ENCODE measurements at regions not wholly inside any gene's neighbourhood (a gene's known extent, or its start where the extent isn't known, plus 50 kb on each side); places are given as distances from the start of the nearest gene placed in this dataset.
"Not testable (repeated sequence)": the region's sequence is repeated elsewhere in the genome, so short reads cannot be mapped to it uniquely, and the experiment has no call there.

DNA sequence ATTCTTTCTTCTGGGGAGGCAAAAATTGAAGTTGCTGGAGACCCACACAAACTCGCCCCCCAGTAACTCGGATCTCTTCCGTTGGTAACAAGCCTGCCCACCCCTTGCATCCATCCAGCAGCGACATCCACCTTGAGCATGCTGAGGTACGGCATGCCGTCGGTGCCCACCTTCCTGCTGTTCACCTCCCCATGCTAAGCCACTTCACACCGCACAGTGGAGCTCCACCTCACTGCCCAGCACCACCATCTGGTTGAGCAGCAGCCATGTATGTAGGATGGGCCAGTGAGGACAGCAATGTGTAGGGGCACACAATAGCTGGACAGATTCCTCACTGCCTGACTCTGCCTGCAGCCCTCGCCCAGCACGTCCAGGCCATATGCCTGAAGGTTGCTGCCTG, 138.1 kb upstream of the ZNF92 start:
- no peak for TF ChIP-seq ZNF274 (IDR thresholded peaks at IDR 0.05; ENCODE audit: low read depth, low read length)
- no peak overlapping the region for H3K4me3 ChIP-seq (ENCODE audit: low read length)

DNA sequence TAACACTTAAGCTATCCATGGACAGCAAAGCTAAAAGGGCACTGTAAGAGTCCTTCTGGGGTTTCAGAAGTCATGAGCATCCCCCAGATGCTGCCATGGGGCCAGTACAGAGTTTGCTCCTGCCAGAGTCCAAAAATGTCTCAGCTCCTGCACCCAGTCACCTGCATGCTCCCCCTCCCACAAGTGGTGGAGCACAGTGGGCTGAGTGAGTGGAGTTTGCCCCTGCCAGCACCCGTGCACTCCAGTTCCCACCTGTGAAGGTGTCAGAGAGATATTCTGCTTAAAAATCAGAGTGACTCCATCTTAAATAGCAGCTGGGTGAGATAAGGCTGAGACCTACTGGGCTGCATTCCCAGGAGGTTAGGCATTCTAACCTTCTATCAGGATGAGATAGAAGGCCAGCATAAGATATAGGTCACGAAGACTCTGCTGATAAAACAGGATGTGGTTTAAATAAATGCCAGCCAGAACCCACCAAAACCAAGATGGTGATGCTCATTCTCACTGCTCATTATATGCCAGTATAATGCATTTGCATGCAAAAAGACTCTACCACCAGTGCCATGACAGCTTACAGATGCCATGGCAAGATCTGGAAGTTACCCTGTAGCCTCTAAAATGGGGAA, 140.1 kb upstream of the ZNF92 start:
- H3K4me3 ChIP-seq (ENCODE audit: low read length): no peak overlapping the region
- no peak for TF ChIP-seq ZNF274 (IDR thresholded peaks at IDR 0.05; ENCODE audit: low read depth, low read length)

- no peak for TF ChIP-seq ZNF274 (IDR thresholded peaks at IDR 0.05; ENCODE audit: low read depth, low read length)
Observed at GRCh38 chr7:65230231-65230630, 143.4 kb upstream of the ZNF92 start.

GRCh38 chr7:65225422-65226006, 148.1 kb upstream of the ZNF92 start:
- TF ChIP-seq ZNF274 (IDR thresholded peaks at IDR 0.05; ENCODE audit: low read depth, low read length): no peak
- no peak overlapping the region for H3K4me3 ChIP-seq (ENCODE audit: low read length)

More at GRCh38 chr7:65230231-65230630, 143.4 kb upstream of the ZNF92 start:
- no peak overlapping the region for H3K4me3 ChIP-seq (ENCODE audit: low read length)

DNA sequence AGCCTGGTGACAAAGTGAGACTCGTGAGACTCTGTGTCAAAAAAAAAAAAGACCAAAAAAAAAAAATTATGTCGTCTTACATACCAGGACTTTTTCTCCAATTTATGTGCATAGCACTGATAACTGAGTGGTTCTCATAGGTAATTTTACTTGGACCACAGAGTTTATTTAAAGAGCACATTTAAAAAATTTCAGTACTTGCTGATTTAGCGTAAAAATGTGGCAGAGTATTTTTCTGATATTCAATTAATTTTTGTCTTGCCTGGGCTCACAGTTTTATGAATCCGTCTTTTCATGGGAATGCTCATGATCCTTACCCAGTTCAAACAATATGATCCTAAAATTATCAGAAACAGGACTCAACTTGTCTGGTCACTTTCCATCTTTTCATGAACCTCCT, 151.0 kb upstream of the ZNF92 start:
- no peak for TF ChIP-seq ZNF274 (IDR thresholded peaks at IDR 0.05; ENCODE audit: low read depth, low read length)
- H3K4me3 ChIP-seq (ENCODE audit: low read length): no peak overlapping the region

GRCh38 chr7:65221683-65222082, 152.0 kb upstream of the ZNF92 start:
- no peak overlapping the region for H3K4me3 ChIP-seq (ENCODE audit: low read length)
- no peak for TF ChIP-seq ZNF274 (IDR thresholded peaks at IDR 0.05; ENCODE audit: low read depth, low read length)

- TF ChIP-seq ZNF274 (IDR thresholded peaks at IDR 0.05; ENCODE audit: low read depth, low read length): no peak
- no peak overlapping the region for H3K4me3 ChIP-seq (ENCODE audit: low read length)
Observed at GRCh38 chr7:65219623-65220022, 154.0 kb upstream of the ZNF92 start.

DNA sequence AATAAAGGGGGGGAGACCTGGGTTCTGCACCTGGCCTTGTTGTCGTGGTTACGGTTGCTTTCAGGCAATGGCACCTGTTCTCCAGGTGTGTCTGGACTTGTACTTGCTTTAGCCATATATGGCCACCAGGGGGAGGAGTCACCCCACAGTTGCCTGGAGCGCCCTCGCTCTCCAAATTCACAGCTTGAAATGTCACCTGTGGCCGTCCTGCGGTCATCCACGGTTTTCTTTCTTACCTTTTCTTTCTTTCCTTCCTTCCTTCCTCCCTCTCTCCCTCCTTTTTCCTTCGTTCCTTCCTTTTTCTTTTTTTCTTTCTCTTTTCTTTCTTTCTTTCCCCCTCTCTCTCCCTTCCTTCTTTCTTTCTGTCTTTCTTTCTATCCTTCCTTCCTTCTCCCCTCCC, 157.2 kb upstream of the ZNF92 start:
- no peak overlapping the region for H3K4me3 ChIP-seq (ENCODE audit: low read length)
- TF ChIP-seq ZNF274 (IDR thresholded peaks at IDR 0.05; ENCODE audit: low read depth, low read length): no peak

GRCh38 chr7:65213260-65213659, 160.4 kb upstream of the ZNF92 start:
- not testable (repeated sequence) for H3K4me3 ChIP-seq (ENCODE audit: low read length)

GRCh38 chr7:65199221-65199620, 174.4 kb upstream of the ZNF92 start:
- H3K4me3 ChIP-seq (ENCODE audit: low read length): not testable (repeated sequence)

DNA sequence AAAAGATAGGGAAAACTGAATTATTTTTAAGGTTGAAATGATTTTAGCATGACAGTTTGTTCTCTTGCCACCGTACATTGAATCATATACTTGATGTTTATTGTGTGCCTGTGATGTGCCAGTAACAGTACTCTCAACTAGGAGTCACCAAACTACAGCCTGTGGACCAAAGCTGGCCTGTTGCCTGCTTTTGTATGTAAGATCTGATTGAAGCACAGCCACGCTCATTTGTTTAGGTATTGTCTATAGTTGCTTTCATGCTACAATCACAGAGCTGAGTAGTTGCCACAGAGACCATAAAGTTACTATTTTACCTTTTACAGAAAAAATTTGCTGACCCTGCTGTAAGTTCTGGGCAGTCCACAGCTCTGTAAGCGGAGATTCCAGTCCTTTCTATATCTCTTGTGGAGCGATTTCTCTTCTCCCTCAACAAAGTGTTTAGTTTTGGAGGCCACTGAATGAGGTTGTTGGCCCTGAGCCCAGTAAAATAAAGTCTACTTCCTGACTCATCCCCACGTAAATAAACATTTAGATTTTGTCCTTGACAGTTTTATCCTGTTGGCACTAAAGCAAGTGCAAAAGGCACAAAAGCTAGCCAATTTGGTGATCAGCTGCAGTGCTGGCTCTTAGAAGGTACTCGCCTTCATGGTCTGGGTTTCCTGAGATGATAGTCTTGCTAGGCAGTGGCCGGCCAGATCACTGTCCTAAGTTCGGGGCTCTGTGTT, 180.2 kb upstream of the ZNF92 start:
- not testable (repeated sequence) for H3K4me3 ChIP-seq (ENCODE audit: low read length)

DNA sequence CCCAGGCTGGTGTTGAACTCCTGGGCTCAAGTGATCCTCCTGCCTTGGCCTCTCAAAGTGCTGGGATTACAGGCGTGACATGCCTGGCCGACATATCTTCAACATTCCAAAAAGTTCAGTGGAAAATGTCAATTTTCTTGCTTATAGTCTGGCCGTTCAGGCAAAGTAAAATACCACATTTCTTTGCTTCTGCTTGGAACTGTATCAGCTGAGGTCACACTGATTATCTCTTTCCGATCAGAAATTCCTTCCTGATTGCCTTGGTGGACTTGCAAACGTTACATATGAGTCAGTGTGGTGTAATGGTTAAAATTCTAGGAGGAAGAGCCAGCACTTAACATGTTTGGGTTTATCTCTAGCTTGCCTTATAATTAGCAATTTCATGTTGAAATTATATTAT, 170.6 kb upstream of the ERV3-1 start:
- H3K4me3 ChIP-seq (ENCODE audit: low read length): not testable (repeated sequence)

DNA sequence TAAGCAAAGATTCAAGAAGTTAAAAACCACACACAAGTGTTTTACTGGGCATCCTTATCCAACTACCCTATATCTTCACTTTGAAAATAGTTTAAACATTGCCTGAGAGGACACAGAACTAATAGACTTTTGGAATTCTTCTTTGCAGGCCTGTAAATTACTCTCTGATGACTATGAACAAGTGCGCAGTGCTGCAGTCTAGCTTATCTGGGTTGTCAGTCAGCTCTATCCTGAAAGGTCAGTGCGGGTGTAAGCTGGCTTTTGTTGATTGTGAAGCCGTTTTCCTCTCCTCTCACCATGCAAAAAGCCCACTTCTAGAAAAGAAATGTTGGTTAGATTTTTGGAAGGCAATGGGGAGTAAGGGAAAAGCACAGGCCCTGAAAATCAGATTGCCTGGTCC, 143.6 kb upstream of the ERV3-1 start:
- not testable (repeated sequence) for H3K4me3 ChIP-seq (ENCODE audit: low read length)

DNA sequence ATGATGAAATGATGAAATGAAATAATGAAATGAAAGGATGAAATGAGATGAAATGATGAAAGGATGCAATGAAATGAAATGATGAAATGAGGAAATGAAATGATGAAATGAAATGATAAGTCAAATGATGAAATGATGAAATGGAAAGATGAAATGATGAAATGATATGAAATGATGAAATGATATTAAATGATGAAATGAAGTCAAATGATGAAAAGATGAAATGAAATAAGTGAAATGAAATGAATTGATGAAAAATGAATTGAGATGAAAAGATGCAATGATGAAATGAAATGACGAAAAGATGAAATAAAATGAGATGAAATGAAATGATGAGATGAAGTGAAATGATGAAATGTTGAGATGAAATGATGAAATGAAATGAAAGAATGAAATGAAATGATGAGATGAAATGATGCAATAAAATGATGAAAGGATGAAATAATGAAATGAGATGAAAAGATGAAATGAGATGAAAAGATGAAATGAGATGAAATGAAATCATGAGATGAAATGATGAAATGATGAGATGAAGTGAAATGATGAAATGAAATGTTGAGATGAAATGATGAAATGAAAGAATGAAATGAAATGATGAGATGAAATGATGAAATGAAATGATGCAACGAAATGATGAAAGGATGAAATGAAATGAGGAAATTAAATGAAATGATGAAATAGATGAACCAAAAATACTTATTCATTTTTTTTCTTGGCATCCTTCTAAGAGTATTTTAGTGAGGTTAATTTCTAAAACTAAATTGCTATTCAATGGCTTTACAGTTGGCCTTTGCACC, 139.8 kb upstream of the ERV3-1 start:
- H3K4me3 ChIP-seq (ENCODE audit: low read length): not testable (repeated sequence)

GRCh38 chr7:65145710-65146109, 139.2 kb upstream of the ERV3-1 start:
- H3K4me3 ChIP-seq (ENCODE audit: low read length): not testable (repeated sequence)

- not testable (repeated sequence) for H3K4me3 ChIP-seq (ENCODE audit: low read length)
Observed at GRCh38 chr7:65145008-65145407, 138.5 kb upstream of the ERV3-1 start.

GRCh38 chr7:65144557-65144956, 138.1 kb upstream of the ERV3-1 start:
- not testable (repeated sequence) for H3K4me3 ChIP-seq (ENCODE audit: low read length)

DNA sequence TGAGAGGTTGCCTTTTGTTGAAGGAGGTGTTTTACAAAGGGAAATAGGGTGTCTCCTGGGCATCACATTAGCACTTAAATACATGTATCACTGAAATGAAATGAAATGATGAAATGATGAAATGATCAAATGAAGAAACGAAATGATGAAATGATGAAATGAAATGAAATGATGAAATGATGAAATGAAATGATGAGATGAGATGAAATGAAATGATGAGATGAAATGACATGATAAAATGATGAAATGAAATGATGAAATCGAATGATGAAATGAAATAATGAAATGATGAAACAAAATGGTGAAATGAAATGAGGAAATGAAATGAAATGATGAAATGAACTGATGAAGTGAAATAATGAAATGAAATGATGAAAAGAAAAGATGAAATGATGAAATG, 137.6 kb upstream of the ERV3-1 start:
- H3K4me3 ChIP-seq (ENCODE audit: low read length): not testable (repeated sequence)

- H3K4me3 ChIP-seq (ENCODE audit: low read length): not testable (repeated sequence)
Observed at GRCh38 chr7:65141894-65142293, 135.4 kb upstream of the ERV3-1 start.

GRCh38 chr7:65141405-65141778, 134.9 kb upstream of the ERV3-1 start:
- H3K4me3 ChIP-seq (ENCODE audit: low read length): not testable (repeated sequence)
